ENCODE measurements at regions not wholly inside any gene's neighbourhood (a gene's known extent, or its start where the extent isn't known, plus 50 kb on each side); places are given as distances from the start of the nearest gene placed in this dataset.

DNA sequence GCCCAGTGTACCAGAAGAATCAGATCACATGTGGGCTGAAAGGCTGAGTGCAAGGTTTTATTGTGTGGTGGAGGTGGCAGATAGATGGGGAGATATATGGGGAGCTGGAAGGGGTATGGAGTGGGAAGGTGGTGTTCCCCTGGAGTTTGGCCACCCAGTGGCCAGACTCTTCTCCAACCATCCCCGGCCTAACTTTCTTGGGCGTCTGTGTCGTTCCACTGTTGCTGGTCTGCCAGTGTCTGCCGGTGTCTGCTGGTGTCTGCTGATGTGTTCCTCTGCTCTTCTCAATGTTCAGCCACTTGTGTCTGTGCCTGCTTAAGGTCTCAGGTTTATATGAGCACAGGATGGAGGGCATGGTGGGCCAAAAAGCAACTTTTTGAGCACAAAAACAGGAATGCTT, 78.4 kb upstream of the PALS2 start:
- TF ChIP-seq CTCF (IDR thresholded peaks at IDR 0.05) (no peak), ZFX (IDR thresholded peaks at IDR 0.05; ENCODE audit: borderline replicate concordance) (no peak)

All from 22Rv1 (cell line).